Fibroblast of pulmonary artery (primary cell): ENCODE measurements at regions not wholly inside any gene's neighbourhood (a gene's known extent, or its start where the extent isn't known, plus 50 kb on each side); places are given as distances from the start of the nearest gene placed in this dataset.

ENCODE experiments used
- DNase-seq: peaks from one replicate; pipeline ENCODE4 v3.0.0-alpha.2; 2010; ENCODE audit warnings: low read depth
- H3K4me3 ChIP-seq: replicated peaks from 2 replicates; pipeline ENCODE4 v1.5.1; 2011; ENCODE audit warnings: low read depth, mild to moderate bottlenecking, control low read depth, low read length, moderate library complexity
- TF ChIP-seq, protein P1 (sequence below): IDR thresholded peaks from 2 replicates; pipeline ENCODE4 v1.5.1; 2011; ENCODE audit warnings: mild to moderate bottlenecking, control low read depth, low read length, inconsistent platforms; ENCODE audit errors: missing control alignments

DNA sequence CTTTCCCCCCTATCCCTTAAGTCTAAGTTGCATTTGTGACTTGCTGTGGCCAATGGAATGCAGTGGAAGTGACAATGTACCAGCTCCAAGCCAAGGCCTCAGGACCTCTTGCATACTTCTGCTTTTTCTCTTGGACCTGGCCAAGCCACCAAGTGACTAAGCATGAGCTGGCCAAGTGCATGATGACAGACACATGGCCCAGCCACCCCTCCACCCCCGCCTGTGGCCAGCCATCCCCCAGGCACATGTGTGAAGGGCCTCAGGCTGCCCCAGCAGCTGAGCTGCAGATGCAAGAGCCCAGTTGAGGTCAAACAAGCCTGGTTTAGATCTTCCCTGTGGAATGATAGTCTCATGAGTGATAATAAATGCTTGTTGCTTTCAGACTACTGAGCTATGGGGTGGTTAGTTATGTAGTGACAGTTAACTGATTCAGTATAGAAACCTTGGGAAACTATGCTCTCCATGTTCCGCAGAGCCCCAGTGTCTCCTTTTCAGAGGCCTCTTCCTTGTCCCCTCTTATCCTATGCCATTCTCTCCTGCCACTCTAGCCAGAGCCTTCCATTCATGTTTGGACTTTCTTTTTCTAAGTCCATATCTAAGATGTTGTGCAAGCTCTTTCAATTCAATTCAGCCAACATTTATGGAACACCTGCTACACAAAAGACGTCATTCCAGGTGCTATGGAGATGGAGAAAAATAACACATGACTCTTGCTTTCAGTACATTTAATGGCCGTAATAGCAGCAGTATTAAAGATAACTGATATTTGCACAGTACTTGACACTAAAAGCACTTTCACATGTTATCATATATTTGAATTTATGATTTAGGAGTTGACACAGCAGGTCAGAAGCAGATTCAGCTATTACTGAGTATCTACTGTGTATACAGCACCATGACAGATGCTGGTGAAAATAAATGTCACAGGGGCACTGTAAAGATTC lies 55.5 kb upstream of the LOXL4 start:
- TF ChIP-seq, protein P1, sequence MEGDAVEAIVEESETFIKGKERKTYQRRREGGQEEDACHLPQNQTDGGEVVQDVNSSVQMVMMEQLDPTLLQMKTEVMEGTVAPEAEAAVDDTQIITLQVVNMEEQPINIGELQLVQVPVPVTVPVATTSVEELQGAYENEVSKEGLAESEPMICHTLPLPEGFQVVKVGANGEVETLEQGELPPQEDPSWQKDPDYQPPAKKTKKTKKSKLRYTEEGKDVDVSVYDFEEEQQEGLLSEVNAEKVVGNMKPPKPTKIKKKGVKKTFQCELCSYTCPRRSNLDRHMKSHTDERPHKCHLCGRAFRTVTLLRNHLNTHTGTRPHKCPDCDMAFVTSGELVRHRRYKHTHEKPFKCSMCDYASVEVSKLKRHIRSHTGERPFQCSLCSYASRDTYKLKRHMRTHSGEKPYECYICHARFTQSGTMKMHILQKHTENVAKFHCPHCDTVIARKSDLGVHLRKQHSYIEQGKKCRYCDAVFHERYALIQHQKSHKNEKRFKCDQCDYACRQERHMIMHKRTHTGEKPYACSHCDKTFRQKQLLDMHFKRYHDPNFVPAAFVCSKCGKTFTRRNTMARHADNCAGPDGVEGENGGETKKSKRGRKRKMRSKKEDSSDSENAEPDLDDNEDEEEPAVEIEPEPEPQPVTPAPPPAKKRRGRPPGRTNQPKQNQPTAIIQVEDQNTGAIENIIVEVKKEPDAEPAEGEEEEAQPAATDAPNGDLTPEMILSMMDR = no peak
- no peak overlapping the region for H3K4me3 ChIP-seq
- DNase-seq = peak; percentile 77

- TF ChIP-seq, protein P1 = no peak
- no peak for DNase-seq
- no peak overlapping the region for H3K4me3 ChIP-seq
These were observed 53.3 kb upstream of the LOXL4 start for GRCh38 chr10:98321186-98321780.

GRCh38 chr10:98320486-98321185 lies 52.6 kb upstream of the LOXL4 start:
- no peak for DNase-seq
- no peak overlapping the region for H3K4me3 ChIP-seq
- TF ChIP-seq, protein P1 = no peak

GRCh38 chr10:98318861-98319260 lies 50.9 kb upstream of the LOXL4 start:
- no peak for DNase-seq
- TF ChIP-seq, protein P1 = no peak
- no peak overlapping the region for H3K4me3 ChIP-seq
